ENCODE measurements at regions not wholly inside any gene's neighbourhood (a gene's known extent, or its start where the extent isn't known, plus 50 kb on each side); places are given as distances from the start of the nearest gene placed in this dataset.

- Histone ChIP-seq H3K4me1 (ENCODE audit: insufficient read depth) (no peaks in the 10 kb centered on the region), H3K4me3 (no peak overlapping the region), H3K9me3 (no peaks in the 10 kb centered on the region), H3K27ac (no peak overlapping the region), H3K36me3 (no peaks in the 10 kb centered on the region), H3K27me3 (no peaks in the 10 kb centered on the region)
- intact Hi-C loops (cut with DNase I) = no loop called here
- DNase-seq = no peak
- TF ChIP-seq, protein P1, sequence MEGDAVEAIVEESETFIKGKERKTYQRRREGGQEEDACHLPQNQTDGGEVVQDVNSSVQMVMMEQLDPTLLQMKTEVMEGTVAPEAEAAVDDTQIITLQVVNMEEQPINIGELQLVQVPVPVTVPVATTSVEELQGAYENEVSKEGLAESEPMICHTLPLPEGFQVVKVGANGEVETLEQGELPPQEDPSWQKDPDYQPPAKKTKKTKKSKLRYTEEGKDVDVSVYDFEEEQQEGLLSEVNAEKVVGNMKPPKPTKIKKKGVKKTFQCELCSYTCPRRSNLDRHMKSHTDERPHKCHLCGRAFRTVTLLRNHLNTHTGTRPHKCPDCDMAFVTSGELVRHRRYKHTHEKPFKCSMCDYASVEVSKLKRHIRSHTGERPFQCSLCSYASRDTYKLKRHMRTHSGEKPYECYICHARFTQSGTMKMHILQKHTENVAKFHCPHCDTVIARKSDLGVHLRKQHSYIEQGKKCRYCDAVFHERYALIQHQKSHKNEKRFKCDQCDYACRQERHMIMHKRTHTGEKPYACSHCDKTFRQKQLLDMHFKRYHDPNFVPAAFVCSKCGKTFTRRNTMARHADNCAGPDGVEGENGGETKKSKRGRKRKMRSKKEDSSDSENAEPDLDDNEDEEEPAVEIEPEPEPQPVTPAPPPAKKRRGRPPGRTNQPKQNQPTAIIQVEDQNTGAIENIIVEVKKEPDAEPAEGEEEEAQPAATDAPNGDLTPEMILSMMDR (IDR thresholded peaks at IDR 0.05) = no peak
- no peak for TF ChIP-seq POLR2A (IDR thresholded peaks at IDR 0.05)
- no peak for TF ChIP-seq EP300 (IDR thresholded peaks at IDR 0.05)
- 62 to 83% (median 64%) methylated on average over 3 of the region's 3 CpGs for WGBS, 3 donors
Observed at GRCh38 chr18:11279461-11279860, 130.1 kb upstream of the PIEZO2 start.

GRCh38 chr18:11276678-11277077 is 127.3 kb upstream of the PIEZO2 start:
- intact Hi-C loops (cut with DNase I) = no loop called here
- no peaks in the 10 kb centered on the region for H3K4me1 ChIP-seq (ENCODE audit: insufficient read depth)
- DNase-seq = no peak
- H3K4me3 ChIP-seq = no peak overlapping the region
- H3K9me3 ChIP-seq = no peaks in the 10 kb centered on the region
- no peaks in the 10 kb centered on the region for H3K27me3 ChIP-seq
- H3K27ac ChIP-seq = no peak overlapping the region
- WGBS, 3 donors = 65 to 83% (median 65%) methylated on average over 2 of the region's 2 CpGs
- TF ChIP-seq POLR2A (IDR thresholded peaks at IDR 0.05) (no peak), EP300 (IDR thresholded peaks at IDR 0.05) (no peak)
- TF ChIP-seq, protein P1 (IDR thresholded peaks at IDR 0.05) = no peak
- no peaks in the 10 kb centered on the region for H3K36me3 ChIP-seq

DNA sequence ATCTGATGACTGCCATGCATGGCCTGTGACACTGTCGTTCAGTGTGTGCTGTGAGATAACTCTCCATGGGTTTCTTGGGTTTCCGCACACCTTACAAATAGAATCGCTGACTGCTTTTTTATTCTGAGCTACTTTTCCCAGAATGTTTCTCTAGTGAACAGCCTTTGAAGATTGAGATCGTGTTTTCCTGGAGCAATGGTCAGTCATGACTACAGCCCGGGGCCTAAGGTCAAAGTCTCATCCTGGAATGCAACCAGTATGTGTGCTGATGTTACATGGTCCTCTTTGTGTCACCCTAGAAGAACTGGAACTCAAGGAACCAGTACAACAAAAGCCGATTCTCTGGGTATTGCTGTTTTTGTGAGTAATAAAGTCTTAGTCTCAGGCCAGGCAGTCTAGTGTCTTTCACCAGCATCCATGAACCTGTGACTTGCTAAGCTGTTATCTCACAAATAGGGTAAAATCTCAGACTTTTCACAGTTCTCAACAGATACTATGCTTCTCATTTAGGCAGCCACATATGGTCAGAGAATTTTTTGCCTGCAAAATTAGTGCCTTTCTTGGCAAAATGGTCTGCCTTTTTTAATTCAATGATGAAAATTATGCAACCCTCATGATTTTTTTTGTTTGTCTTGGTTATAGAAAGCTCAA is 124.9 kb upstream of the PIEZO2 start:
- TF ChIP-seq EP300 (IDR thresholded peaks at IDR 0.05) = no peak
- Histone ChIP-seq H3K27me3 (no peaks in the 10 kb centered on the region), H3K36me3 (no peaks in the 10 kb centered on the region), H3K4me3 (no peak overlapping the region), H3K27ac (no peak overlapping the region), H3K4me1 (ENCODE audit: insufficient read depth) (no peaks in the 10 kb centered on the region), H3K9me3 (no peaks in the 10 kb centered on the region)
- 94 to 96% (median 94%) methylated on average over 6 of the region's 6 CpGs for WGBS, 3 donors
- intact Hi-C loops (cut with DNase I) = no loop called here
- DNase-seq = no peak

GRCh38 chr18:11272516-11272915 is 123.1 kb upstream of the PIEZO2 start:
- no peak overlapping the region for H3K4me3 ChIP-seq
- no peaks in the 10 kb centered on the region for H3K9me3 ChIP-seq
- H3K27me3 ChIP-seq = no peaks in the 10 kb centered on the region
- 32 to 39% (median 39%) methylated on average over 7 of the region's 7 CpGs for WGBS, 3 donors
- no peaks in the 10 kb centered on the region for H3K4me1 ChIP-seq (ENCODE audit: insufficient read depth)
- no peak overlapping the region for H3K27ac ChIP-seq
- no peak for DNase-seq
- TF ChIP-seq POLR2A (IDR thresholded peaks at IDR 0.05) = no peak
- TF ChIP-seq, protein P1 (IDR thresholded peaks at IDR 0.05) = no peak
- TF ChIP-seq EP300 (IDR thresholded peaks at IDR 0.05) = no peak
- intact Hi-C loops (cut with DNase I) = no loop called here
- no peaks in the 10 kb centered on the region for H3K36me3 ChIP-seq

DNA sequence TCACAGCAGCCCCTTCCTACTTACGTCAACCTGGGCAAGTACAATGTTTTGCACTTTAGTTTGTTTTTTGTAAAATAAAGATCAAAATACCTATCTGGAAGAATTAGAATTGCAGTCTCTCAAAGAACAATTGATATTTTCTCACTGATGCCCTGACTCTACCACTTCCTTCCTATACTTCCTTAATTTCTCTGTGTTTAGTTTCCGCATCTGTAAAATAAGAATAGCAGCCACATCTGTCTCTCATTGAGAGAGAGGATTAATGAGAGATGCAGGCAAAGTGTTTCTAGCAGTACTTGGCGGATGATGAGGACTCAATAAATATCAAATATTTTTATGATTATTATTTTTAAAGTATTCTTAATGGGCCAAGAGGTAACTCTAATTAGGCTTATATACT is 122.6 kb upstream of the PIEZO2 start:
- Histone ChIP-seq H3K9me3 (no peaks in the 10 kb centered on the region), H3K4me3 (no peak overlapping the region), H3K27me3 (no peaks in the 10 kb centered on the region), H3K27ac (no peak overlapping the region), H3K36me3 (no peaks in the 10 kb centered on the region), H3K4me1 (ENCODE audit: insufficient read depth) (no peaks in the 10 kb centered on the region)
- WGBS, 3 donors = 52 to 68% (median 57%) methylated on average over 3 of the region's 3 CpGs
- intact Hi-C loops (cut with DNase I) = no loop called here
- TF ChIP-seq, protein P1 (IDR thresholded peaks at IDR 0.05) = no peak
- no peak for DNase-seq

Data from ovary (tissue), 7 donors.